ENCODE measurements at regions not wholly inside any gene's neighbourhood (a gene's known extent, or its start where the extent isn't known, plus 50 kb on each side); places are given as distances from the start of the nearest gene placed in this dataset.

GRCh38 chr9:23522952-23523351 lies 303.1 kb downstream of the ELAVL2 start:
- Histone ChIP-seq H3K9me3 (ENCODE audit: control insufficient read depth, insufficient read depth, low read length) (no peaks in the 10 kb centered on the region), H3K36me3 (ENCODE audit: control insufficient read depth, insufficient read depth, low read length) (no peaks in the 10 kb centered on the region), H3K27me3 (ENCODE audit: control insufficient read depth, insufficient read depth, low read length) (no peaks in the 10 kb centered on the region), H3K9ac (ENCODE audit: low read depth, low read length) (no peak overlapping the region), H3K27ac (ENCODE audit: low read depth, low read length) (no peak overlapping the region), H3K4me3 (ENCODE audit: low read depth, low read length) (no peak overlapping the region), H3K4me1 (ENCODE audit: control insufficient read depth, insufficient read depth, low read length) (no peaks in the 10 kb centered on the region)

GRCh38 chr9:23524607-23525155 lies 301.4 kb downstream of the ELAVL2 start:
- Histone ChIP-seq H3K27me3 (ENCODE audit: control insufficient read depth, insufficient read depth, low read length) (no peaks in the 10 kb centered on the region), H3K4me3 (ENCODE audit: low read depth, low read length) (no peak overlapping the region), H3K9me3 (ENCODE audit: control insufficient read depth, insufficient read depth, low read length) (no peaks in the 10 kb centered on the region), H3K4me1 (ENCODE audit: control insufficient read depth, insufficient read depth, low read length) (no peaks in the 10 kb centered on the region), H3K36me3 (ENCODE audit: control insufficient read depth, insufficient read depth, low read length) (no peaks in the 10 kb centered on the region), H3K9ac (ENCODE audit: low read depth, low read length) (no peak overlapping the region), H3K27ac (ENCODE audit: low read depth, low read length) (no peak overlapping the region)

GRCh38 chr9:23526806-23527205 lies 299.2 kb downstream of the ELAVL2 start:
- H3K4me1 ChIP-seq (ENCODE audit: control insufficient read depth, insufficient read depth, low read length): no peaks in the 10 kb centered on the region
- no peak overlapping the region for H3K4me3 ChIP-seq (ENCODE audit: low read depth, low read length)
- no peaks in the 10 kb centered on the region for H3K36me3 ChIP-seq (ENCODE audit: control insufficient read depth, insufficient read depth, low read length)
- no peak overlapping the region for H3K27ac ChIP-seq (ENCODE audit: low read depth, low read length)
- H3K9me3 ChIP-seq (ENCODE audit: control insufficient read depth, insufficient read depth, low read length): no peaks in the 10 kb centered on the region
- no peaks in the 10 kb centered on the region for H3K27me3 ChIP-seq (ENCODE audit: control insufficient read depth, insufficient read depth, low read length)
- no peak overlapping the region for H3K9ac ChIP-seq (ENCODE audit: low read depth, low read length)

- H3K27ac ChIP-seq (ENCODE audit: low read depth, low read length): no peak overlapping the region
- H3K4me3 ChIP-seq (ENCODE audit: low read depth, low read length): no peak overlapping the region
Measured at GRCh38 chr9:23532282-23532681, 293.8 kb downstream of the ELAVL2 start.

GRCh38 chr9:23537192-23538066 lies 288.6 kb downstream of the ELAVL2 start:
- Histone ChIP-seq H3K9me3 (ENCODE audit: control insufficient read depth, insufficient read depth, low read length) (no peaks in the 10 kb centered on the region), H3K27ac (ENCODE audit: low read depth, low read length) (no peak overlapping the region), H3K9ac (ENCODE audit: low read depth, low read length) (no peak overlapping the region), H3K36me3 (ENCODE audit: control insufficient read depth, insufficient read depth, low read length) (no peaks in the 10 kb centered on the region), H3K4me1 (ENCODE audit: control insufficient read depth, insufficient read depth, low read length) (peaks cover 19% of the 10 kb centered on the region), H3K4me3 (ENCODE audit: low read depth, low read length) (peak overlapping the region; percentile 57), H3K27me3 (ENCODE audit: control insufficient read depth, insufficient read depth, low read length) (peaks cover 31% of the 10 kb centered on the region)

More at GRCh38 chr9:23532282-23532681, 293.8 kb downstream of the ELAVL2 start:
- Histone ChIP-seq H3K9me3 (ENCODE audit: control insufficient read depth, insufficient read depth, low read length) (no peaks in the 10 kb centered on the region), H3K36me3 (ENCODE audit: control insufficient read depth, insufficient read depth, low read length) (no peaks in the 10 kb centered on the region), H3K4me1 (ENCODE audit: control insufficient read depth, insufficient read depth, low read length) (peaks cover 7% of the 10 kb centered on the region; the same call in 1 of the 2 replicates), H3K27me3 (ENCODE audit: control insufficient read depth, insufficient read depth, low read length) (peaks cover 11% of the 10 kb centered on the region), H3K9ac (ENCODE audit: low read depth, low read length) (no peak overlapping the region)

GRCh38 chr9:23538067-23538402 lies 288.0 kb downstream of the ELAVL2 start:
- Histone ChIP-seq H3K36me3 (ENCODE audit: control insufficient read depth, insufficient read depth, low read length) (no peaks in the 10 kb centered on the region), H3K9me3 (ENCODE audit: control insufficient read depth, insufficient read depth, low read length) (no peaks in the 10 kb centered on the region), H3K27me3 (ENCODE audit: control insufficient read depth, insufficient read depth, low read length) (peaks cover 31% of the 10 kb centered on the region), H3K4me3 (ENCODE audit: low read depth, low read length) (peak overlapping the region; percentile 57), H3K27ac (ENCODE audit: low read depth, low read length) (no peak overlapping the region), H3K4me1 (ENCODE audit: control insufficient read depth, insufficient read depth, low read length) (peaks cover 19% of the 10 kb centered on the region), H3K9ac (ENCODE audit: low read depth, low read length) (no peak overlapping the region)

- no peak overlapping the region for H3K9ac ChIP-seq (ENCODE audit: low read depth, low read length)
- H3K4me1 ChIP-seq (ENCODE audit: control insufficient read depth, insufficient read depth, low read length): peaks cover 19% of the 10 kb centered on the region
- no peaks in the 10 kb centered on the region for H3K36me3 ChIP-seq (ENCODE audit: control insufficient read depth, insufficient read depth, low read length)
- H3K4me3 ChIP-seq (ENCODE audit: low read depth, low read length): 0 out of 2 replicates have a peak overlapping the region, but pooled peaks have one; percentile 57
- peaks cover 31% of the 10 kb centered on the region for H3K27me3 ChIP-seq (ENCODE audit: control insufficient read depth, insufficient read depth, low read length)
- H3K27ac ChIP-seq (ENCODE audit: low read depth, low read length): no peak overlapping the region
- no peaks in the 10 kb centered on the region for H3K9me3 ChIP-seq (ENCODE audit: control insufficient read depth, insufficient read depth, low read length)
Measured at GRCh38 chr9:23538461-23539003, 287.5 kb downstream of the ELAVL2 start.

- Histone ChIP-seq H3K27me3 (ENCODE audit: control insufficient read depth, insufficient read depth, low read length) (peaks cover 31% of the 10 kb centered on the region), H3K9me3 (ENCODE audit: control insufficient read depth, insufficient read depth, low read length) (no peaks in the 10 kb centered on the region), H3K9ac (ENCODE audit: low read depth, low read length) (no peak overlapping the region), H3K4me3 (ENCODE audit: low read depth, low read length) (no peak overlapping the region), H3K36me3 (ENCODE audit: control insufficient read depth, insufficient read depth, low read length) (no peaks in the 10 kb centered on the region), H3K27ac (ENCODE audit: low read depth, low read length) (no peak overlapping the region), H3K4me1 (ENCODE audit: control insufficient read depth, insufficient read depth, low read length) (peaks cover 19% of the 10 kb centered on the region)
Measured at GRCh38 chr9:23539311-23539710, 286.7 kb downstream of the ELAVL2 start.

- no peak overlapping the region for H3K9ac ChIP-seq (ENCODE audit: low read depth, low read length)
- no peaks in the 10 kb centered on the region for H3K9me3 ChIP-seq (ENCODE audit: control insufficient read depth, insufficient read depth, low read length)
- H3K27ac ChIP-seq (ENCODE audit: low read depth, low read length): no peak overlapping the region
- H3K27me3 ChIP-seq (ENCODE audit: control insufficient read depth, insufficient read depth, low read length): peaks cover 23% of the 10 kb centered on the region
- no peaks in the 10 kb centered on the region for H3K36me3 ChIP-seq (ENCODE audit: control insufficient read depth, insufficient read depth, low read length)
- peaks cover 15% of the 10 kb centered on the region for H3K4me1 ChIP-seq (ENCODE audit: control insufficient read depth, insufficient read depth, low read length)
- H3K4me3 ChIP-seq (ENCODE audit: low read depth, low read length): no peak overlapping the region
Measured at GRCh38 chr9:23541976-23542375, 284.1 kb downstream of the ELAVL2 start.

- Histone ChIP-seq H3K4me1 (ENCODE audit: control insufficient read depth, insufficient read depth, low read length) (peaks cover 11% of the 10 kb centered on the region), H3K36me3 (ENCODE audit: control insufficient read depth, insufficient read depth, low read length) (no peaks in the 10 kb centered on the region), H3K27ac (ENCODE audit: low read depth, low read length) (no peak overlapping the region), H3K9ac (ENCODE audit: low read depth, low read length) (no peak overlapping the region), H3K4me3 (ENCODE audit: low read depth, low read length) (no peak overlapping the region), H3K27me3 (ENCODE audit: control insufficient read depth, insufficient read depth, low read length) (peaks cover 19% of the 10 kb centered on the region), H3K9me3 (ENCODE audit: control insufficient read depth, insufficient read depth, low read length) (no peaks in the 10 kb centered on the region)
Measured at GRCh38 chr9:23542438-23542837, 283.6 kb downstream of the ELAVL2 start.

- Histone ChIP-seq H3K36me3 (ENCODE audit: control insufficient read depth, insufficient read depth, low read length) (no peaks in the 10 kb centered on the region), H3K9me3 (ENCODE audit: control insufficient read depth, insufficient read depth, low read length) (no peaks in the 10 kb centered on the region), H3K27ac (ENCODE audit: low read depth, low read length) (no peak overlapping the region), H3K27me3 (ENCODE audit: control insufficient read depth, insufficient read depth, low read length) (peaks cover 14% of the 10 kb centered on the region), H3K9ac (ENCODE audit: low read depth, low read length) (no peak overlapping the region), H3K4me3 (ENCODE audit: low read depth, low read length) (no peak overlapping the region), H3K4me1 (ENCODE audit: control insufficient read depth, insufficient read depth, low read length) (peaks cover 6% of the 10 kb centered on the region)
Measured at GRCh38 chr9:23542927-23543326, 283.1 kb downstream of the ELAVL2 start.

Measured in HUES48 (cell line).